GM12878 (cell line): ENCODE measurements at regions not wholly inside any gene's neighbourhood (a gene's known extent, or its start where the extent isn't known, plus 50 kb on each side); places are given as distances from the start of the nearest gene placed in this dataset.

ENCODE experiments used
- ATAC-seq: fragments of 200-7000 bp; cut with Tn5 transposase; 3 replicates; pipeline ENCODE4 v1.9.1; 2020; ENCODE audit warnings: mild to moderate bottlenecking, moderate library complexity
- BruUV-seq: library from RNA; stranded (reverse); fragments of 400-500 nt; replicated peaks from 2 replicates; lab custom pipeline; 2021; lab: Mats Ljungman, UMichigan
- CTCF ChIA-PET: fragments of 300-600 bp; sonication (Branson Sonifier 250); formaldehyde crosslinking; extraction: SDS; loops from one replicate; lab custom pipeline; 2021; ENCODE audit warnings: inconsistent platforms; lab: Yijun Ruan, JAX
- POLR2A ChIA-PET: fragments of 350-600 bp; formaldehyde crosslinking; extraction: SDS; loops from one replicate; lab custom pipeline; 2021; ENCODE audit warnings: inconsistent platforms; lab: Charles Lee
- RAD21 ChIA-PET: fragments of 300-600 bp; sonication (Branson Sonifier 250); formaldehyde crosslinking; loops from one replicate; lab custom pipeline; 2023; ENCODE audit warnings: antibody characterized with exemption; ENCODE audit not compliant: unreplicated experiment; lab: Charles Lee
- SMC1A ChIA-PET: fragments of 300-600 bp; sonication (Branson Sonifier 250); formaldehyde crosslinking; loops from one replicate; lab custom pipeline; 2023; ENCODE audit not compliant: unreplicated experiment, uncharacterized antibody; lab: Charles Lee
- DNase-seq: peaks from one replicate; pipeline ENCODE4 v3.0.0-alpha.2; 2011; ENCODE audit warnings: low read depth, low spot score
- FAIRE-seq: peaks from 3 replicates; lab custom pipeline; 2011; peaks lifted over from hg19 to GRCh38; lab: Jason Lieb, UNC
- H2AFZ ChIP-seq: 2 replicates; pipeline ENCODE4 v1.6.0; 2011; ENCODE audit warnings: low read depth, low read length, control low read depth; ENCODE audit not compliant: control insufficient read depth
- H3K27ac ChIP-seq: 2 replicates; pipeline ENCODE4 v1.5.1; 2011; ENCODE audit warnings: control low read depth; ENCODE audit not compliant: control insufficient read depth, insufficient read depth
- H3K27me3 ChIP-seq, 2 experiments: replicated peaks in 1 of 2; 2 replicates each; pipeline versions ENCODE4 v1.6.0 to v1.6.1; 2011; ENCODE audit warnings: low read length in 1 of 2; ENCODE audit not compliant: control insufficient read depth in 2 of 2, insufficient read depth in 2 of 2
- H3K36me3 ChIP-seq, 2 experiments: 2 replicates each; pipeline ENCODE4 v1.5.1; 2011; ENCODE audit warnings: low read length in 1 of 2; ENCODE audit not compliant: control insufficient read depth in 2 of 2, insufficient read depth in 2 of 2
- H3K4me1 ChIP-seq: 2 replicates; pipeline ENCODE4 v1.6.1; 2011; ENCODE audit warnings: mild to moderate bottlenecking, low read length, moderate library complexity, mixed read lengths; ENCODE audit not compliant: control insufficient read depth, insufficient read depth
- H3K4me2 ChIP-seq: 2 replicates; pipeline ENCODE4 v1.6.0; 2011; ENCODE audit warnings: control low read depth; ENCODE audit not compliant: control insufficient read depth, insufficient read depth
- H3K4me3 ChIP-seq: fragments of 200-600 bp; sonication (generic); 2 replicates; pipeline ENCODE4 v1.5.1; 2016
- H3K79me2 ChIP-seq: 2 replicates; pipeline ENCODE4 v1.6.0; 2011; ENCODE audit warnings: low read length; ENCODE audit not compliant: control insufficient read depth, insufficient read depth
- H3K9ac ChIP-seq: 2 replicates; pipeline ENCODE4 v1.8.0; 2011; ENCODE audit warnings: low read length, control low read depth, mixed read lengths; ENCODE audit not compliant: control insufficient read depth, insufficient read depth
- H3K9me3 ChIP-seq: replicated peaks from 3 replicates; pipeline ENCODE4 v1.5.1; 2011; ENCODE audit warnings: mild to moderate bottlenecking, low read length; ENCODE audit not compliant: control insufficient read depth, insufficient read depth
- H4K20me1 ChIP-seq: 2 replicates; pipeline ENCODE4 v1.6.0; 2011; ENCODE audit not compliant: control insufficient read depth, insufficient read depth
- BRCA1 ChIP-seq: IDR thresholded peaks from 2 replicates; pipeline ENCODE4 v1.6.1; 2011; ENCODE audit warnings: low read depth, low read length, improper control_type of control experiment
- CBFB ChIP-seq: IDR thresholded peaks from 2 replicates; pipeline ENCODE4 v1.6.1; 2016; ENCODE audit warnings: antibody characterized with exemption, low read depth
- CEBPZ ChIP-seq: fragments of 150-350 bp; IDR thresholded peaks from 2 replicates; pipeline ENCODE4 v1.6.1; 2016; ENCODE audit warnings: low read depth, low read length
- CHD2 ChIP-seq: IDR thresholded peaks from 2 replicates; pipeline ENCODE4 v1.6.1; 2011; ENCODE audit warnings: low read depth, low read length, improper control_type of control experiment, borderline replicate concordance
- CREM ChIP-seq: IDR thresholded peaks from 2 replicates; pipeline ENCODE4 v1.6.1; 2014; ENCODE audit warnings: antibody characterized with exemption, low read depth
- DPF2 ChIP-seq: fragments of 450-650 bp; IDR thresholded peaks from 2 replicates; pipeline ENCODE4 v1.6.1; 2017; ENCODE audit warnings: mild to moderate bottlenecking
- ETV6 ChIP-seq, 2 experiments: fragments of 450-650 bp in 1 of 2; IDR thresholded peaks in 1 of 2; conservative IDR thresholded peaks in 1 of 2; 2 replicates each; pipeline ENCODE4 v1.6.1; 2014; ENCODE audit warnings: antibody characterized with exemption in 1 of 2, borderline replicate concordance in 1 of 2, low read depth in 1 of 2, mild to moderate bottlenecking in 1 of 2, moderate library complexity in 1 of 2
- HDGF ChIP-seq: fragments of 450-650 bp; IDR thresholded peaks from 2 replicates; pipeline ENCODE4 v1.6.1; 2016; ENCODE audit warnings: antibody characterized with exemption
- IRF3 ChIP-seq: fragments of 450-650 bp; IDR thresholded peaks from 2 replicates; pipeline ENCODE4 v1.6.1; 2014; ENCODE audit warnings: mild to moderate bottlenecking
- KLF5 ChIP-seq: fragments of 450-650 bp; IDR thresholded peaks from 2 replicates; pipeline ENCODE4 v1.6.1; 2014; ENCODE audit warnings: mild to moderate bottlenecking; ENCODE audit not compliant: partially characterized antibody
- LARP7 ChIP-seq: fragments of 450-650 bp; IDR thresholded peaks from 2 replicates; pipeline ENCODE4 v1.6.1; 2017; ENCODE audit warnings: mild to moderate bottlenecking
- NR2C1 ChIP-seq: fragments of 450-650 bp; IDR thresholded peaks from 2 replicates; pipeline ENCODE4 v1.6.1; 2017; ENCODE audit warnings: antibody characterized with exemption, mild to moderate bottlenecking, moderate library complexity
- NR2C2 ChIP-seq: IDR thresholded peaks from 2 replicates; pipeline ENCODE4 v1.6.1; 2011; ENCODE audit warnings: borderline replicate concordance, low read depth; ENCODE audit not compliant: control insufficient read depth, insufficient read length
- RAD51 ChIP-seq: fragments of 450-650 bp; IDR thresholded peaks from 2 replicates; pipeline ENCODE4 v1.6.1; 2016; ENCODE audit warnings: moderate library complexity, mild to moderate bottlenecking, inconsistent platforms
- SUZ12 ChIP-seq: fragments of 200-600 bp; sonication (generic); IDR thresholded peaks from one replicate; pipeline ENCODE4 v1.6.1; 2018; ENCODE audit warnings: antibody characterized with exemption, mild to moderate bottlenecking; ENCODE audit not compliant: unreplicated experiment
- YY1 ChIP-seq: IDR thresholded peaks from 2 replicates; pipeline ENCODE4 v1.6.1; 2011; ENCODE audit warnings: low read depth, mild to moderate bottlenecking, low read length
- WGBS: methylation state at CpG from one replicate; pipeline ENCODE4 v1.1.6; 2016; ENCODE audit warnings: low lambda C conversion rate; ENCODE audit not compliant: insufficient replicate concordance, insufficient coverage; ENCODE audit errors: missing lambda C conversion rate; 5-methylcytosine and 5-hydroxymethylcytosine counted together
- in situ Hi-C: fragments of 300-500 bp; cut with MboI; formaldehyde crosslinking; loops from 9 replicates; pipeline ENCODE4 v1.14.3; 2018; ENCODE audit warnings: mixed read lengths
- intact Hi-C: fragments of 100-400 bp; cut with micrococcal nuclease; formaldehyde crosslinking; loops from one replicate; pipeline ENCODE4 v1.14.2; 2022; ENCODE audit not compliant: unreplicated experiment
- TF ChIP-seq, protein P1 (sequence below): fragments of 450-650 bp; IDR thresholded peaks from 2 replicates; pipeline ENCODE4 v1.6.1; 2016; ENCODE audit warnings: mild to moderate bottlenecking, moderate library complexity, borderline replicate concordance
- TF ChIP-seq, protein P2 (sequence below): IDR thresholded peaks from 2 replicates; pipeline ENCODE4 v1.6.1; 2011; ENCODE audit warnings: low read depth, mild to moderate bottlenecking, low read length, moderate library complexity, borderline replicate concordance; ENCODE audit errors: extremely low read depth

DNA sequence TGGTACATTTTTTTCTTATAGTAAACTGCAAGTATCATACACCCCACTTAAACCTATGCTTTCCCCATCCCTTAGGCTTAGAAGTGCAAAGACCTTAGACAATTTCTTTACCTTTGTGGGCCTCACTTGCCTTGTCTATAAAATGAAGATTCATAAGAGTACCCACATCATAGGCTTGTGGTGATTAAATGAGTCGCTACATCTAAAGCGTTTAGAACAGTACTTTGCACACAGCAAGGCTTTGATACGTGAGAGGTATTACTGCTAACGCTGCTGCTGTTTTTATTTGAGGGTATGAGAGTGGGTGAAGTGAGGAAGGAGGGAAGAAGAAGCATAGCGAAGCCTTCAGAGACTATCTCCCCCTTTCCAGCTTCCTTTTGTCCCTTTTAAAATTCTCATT is 87.8 kb upstream of the RPS6KA3 start:
- Histone ChIP-seq H4K20me1 (no peaks in the 10 kb centered on the region), H3K79me2 (no peaks in the 10 kb centered on the region), H3K4me2 (no peak overlapping the region), H3K27ac (no peak overlapping the region), H3K36me3 (no peaks in the 10 kb centered on the region), H3K27me3 (no peaks in the 10 kb centered on the region), H2AFZ (no peak overlapping the region), H3K9me3 (no peaks in the 10 kb centered on the region; the same call in 2 of the 3 replicates), H3K4me1 (no peaks in the 10 kb centered on the region), H3K9ac (no peak overlapping the region), H3K4me3 (no peak overlapping the region)
- no peak for ATAC-seq
- POLR2A ChIA-PET = no interaction called here
- no peak for DNase-seq
- in situ Hi-C loops (no loop called here), intact Hi-C loops (no loop called here)
- RAD21 ChIA-PET = no interaction called here
- SMC1A ChIA-PET = no interaction called here
- CTCF ChIA-PET = interaction anchor here (0.7 to 0.9 kb wide), 2 partner anchors 35 to 751 kb away, joined by 3 to 4 read pairs; no protein-coding TSS in a partner anchor
- no peak for FAIRE-seq
- no TSS peak for BruUV-seq
- WGBS = 29% methylated on average over 5 of the region's 5 CpGs
- TF ChIP-seq HDGF (no peak), DPF2 (no peak), IRF3 (no peak), NR2C1 (no peak), NR2C2 (no peak), YY1 (no peak), ETV6 (conservative IDR thresholded peaks at IDR 0.05 in 1 of 2, IDR thresholded peaks at IDR 0.05 in 1 of 2; ENCODE audit: borderline replicate concordance in 1 of 2, low read depth in 1 of 2) (no peak), SUZ12 (no peak), CREM (no peak), RAD51 (no peak), CBFB (no peak), CHD2 (no peak), KLF5 (no peak), CEBPZ (no peak), BRCA1 (no peak), LARP7 (no peak)
- TF ChIP-seq, protein P1, sequence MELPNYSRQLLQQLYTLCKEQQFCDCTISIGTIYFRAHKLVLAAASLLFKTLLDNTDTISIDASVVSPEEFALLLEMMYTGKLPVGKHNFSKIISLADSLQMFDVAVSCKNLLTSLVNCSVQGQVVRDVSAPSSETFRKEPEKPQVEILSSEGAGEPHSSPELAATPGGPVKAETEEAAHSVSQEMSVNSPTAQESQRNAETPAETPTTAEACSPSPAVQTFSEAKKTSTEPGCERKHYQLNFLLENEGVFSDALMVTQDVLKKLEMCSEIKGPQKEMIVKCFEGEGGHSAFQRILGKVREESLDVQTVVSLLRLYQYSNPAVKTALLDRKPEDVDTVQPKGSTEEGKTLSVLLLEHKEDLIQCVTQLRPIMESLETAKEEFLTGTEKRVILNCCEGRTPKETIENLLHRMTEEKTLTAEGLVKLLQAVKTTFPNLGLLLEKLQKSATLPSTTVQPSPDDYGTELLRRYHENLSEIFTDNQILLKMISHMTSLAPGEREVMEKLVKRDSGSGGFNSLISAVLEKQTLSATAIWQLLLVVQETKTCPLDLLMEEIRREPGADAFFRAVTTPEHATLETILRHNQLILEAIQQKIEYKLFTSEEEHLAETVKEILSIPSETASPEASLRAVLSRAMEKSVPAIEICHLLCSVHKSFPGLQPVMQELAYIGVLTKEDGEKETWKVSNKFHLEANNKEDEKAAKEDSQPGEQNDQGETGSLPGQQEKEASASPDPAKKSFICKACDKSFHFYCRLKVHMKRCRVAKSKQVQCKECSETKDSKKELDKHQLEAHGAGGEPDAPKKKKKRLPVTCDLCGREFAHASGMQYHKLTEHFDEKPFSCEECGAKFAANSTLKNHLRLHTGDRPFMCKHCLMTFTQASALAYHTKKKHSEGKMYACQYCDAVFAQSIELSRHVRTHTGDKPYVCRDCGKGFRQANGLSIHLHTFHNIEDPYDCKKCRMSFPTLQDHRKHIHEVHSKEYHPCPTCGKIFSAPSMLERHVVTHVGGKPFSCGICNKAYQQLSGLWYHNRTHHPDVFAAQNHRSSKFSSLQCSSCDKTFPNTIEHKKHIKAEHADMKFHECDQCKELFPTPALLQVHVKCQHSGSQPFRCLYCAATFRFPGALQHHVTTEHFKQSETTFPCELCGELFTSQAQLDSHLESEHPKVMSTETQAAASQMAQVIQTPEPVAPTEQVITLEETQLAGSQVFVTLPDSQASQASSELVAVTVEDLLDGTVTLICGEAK = no peak
- TF ChIP-seq, protein P2, sequence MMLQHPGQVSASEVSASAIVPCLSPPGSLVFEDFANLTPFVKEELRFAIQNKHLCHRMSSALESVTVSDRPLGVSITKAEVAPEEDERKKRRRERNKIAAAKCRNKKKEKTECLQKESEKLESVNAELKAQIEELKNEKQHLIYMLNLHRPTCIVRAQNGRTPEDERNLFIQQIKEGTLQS = no peak
